SJSA1 (cell line): ENCODE measurements at regions not wholly inside any gene's neighbourhood (a gene's known extent, or its start where the extent isn't known, plus 50 kb on each side); places are given as distances from the start of the nearest gene placed in this dataset.

Experiments used
- DNase-seq, 2 experiments: peaks; one replicate each; pipeline ENCODE4 v3.0.0-alpha.2; 2015 to 2020; ENCODE audit warnings: low spot score in 2 of 2, low read depth in 1 of 2
- H3K27ac ChIP-seq: fragments of 250-450 bp; sonication (Bioruptor Pico); 2 replicates; pipeline ENCODE4 v1.5.1; 2020; ENCODE audit warnings: mild to moderate bottlenecking, moderate library complexity
- H3K27me3 ChIP-seq: fragments of 250-450 bp; sonication (Bioruptor Pico); replicated peaks from 2 replicates; pipeline ENCODE4 v1.5.1; 2020; ENCODE audit warnings: mild to moderate bottlenecking, moderate library complexity
- H3K36me3 ChIP-seq: fragments of 250-450 bp; sonication (Bioruptor Pico); 2 replicates; pipeline ENCODE4 v1.5.1; 2020; ENCODE audit warnings: mild to moderate bottlenecking
- H3K4me1 ChIP-seq: fragments of 250-450 bp; sonication (Bioruptor Pico); replicated peaks from 2 replicates; pipeline ENCODE4 v1.6.1; 2021; ENCODE audit warnings: mild to moderate bottlenecking
- H3K4me3 ChIP-seq: fragments of 250-450 bp; sonication (Bioruptor Pico); 2 replicates; pipeline ENCODE4 v1.5.1; 2020; ENCODE audit warnings: mild to moderate bottlenecking
- H3K9me3 ChIP-seq: fragments of 250-450 bp; sonication (Bioruptor Pico); replicated peaks from 2 replicates; pipeline ENCODE4 v1.5.1; 2020; ENCODE audit warnings: mild to moderate bottlenecking

- Histone ChIP-seq H3K36me3 (no peaks in the 10 kb centered on the region), H3K4me1 (no peaks in the 10 kb centered on the region), H3K9me3 (0 out of 2 replicates have a peak, but pooled peaks cover 2% of the 10 kb centered on the region), H3K27ac (no peak overlapping the region), H3K27me3 (no peaks in the 10 kb centered on the region), H3K4me3 (no peak overlapping the region)
- no peak for DNase-seq
These were observed 202.6 kb upstream of the LEF1 start for GRCh38 chr4:108371282-108371681.

- no peak overlapping the region for H3K27ac ChIP-seq
These were observed 201.8 kb upstream of the LEF1 start for GRCh38 chr4:108370291-108371141.

GRCh38 chr4:108369035-108369655, 200.4 kb upstream of the LEF1 start:
- H3K27me3 ChIP-seq, result no peaks in the 10 kb centered on the region
- no peaks in the 10 kb centered on the region for H3K4me1 ChIP-seq

More at GRCh38 chr4:108370291-108371141, 201.8 kb upstream of the LEF1 start:
- Histone ChIP-seq H3K4me1 (no peaks in the 10 kb centered on the region), H3K9me3 (0 out of 2 replicates have a peak, but pooled peaks cover 2% of the 10 kb centered on the region), H3K4me3 (no peak overlapping the region), H3K27me3 (no peaks in the 10 kb centered on the region), H3K36me3 (no peaks in the 10 kb centered on the region)
- no peak for DNase-seq

GRCh38 chr4:108367751-108368150, 199.0 kb upstream of the LEF1 start:
- H3K4me1 ChIP-seq, result peaks cover 2% of the 10 kb centered on the region
- DNase-seq, result no peak
- no peaks in the 10 kb centered on the region for H3K27me3 ChIP-seq
- H3K4me3 ChIP-seq, result no peak overlapping the region
- H3K9me3 ChIP-seq, result 0 out of 2 replicates have a peak, but pooled peaks cover 2% of the 10 kb centered on the region
- no peaks in the 10 kb centered on the region for H3K36me3 ChIP-seq
- H3K27ac ChIP-seq, result no peak overlapping the region

More at GRCh38 chr4:108369035-108369655, 200.4 kb upstream of the LEF1 start:
- Histone ChIP-seq H3K4me3 (no peak overlapping the region), H3K9me3 (0 out of 2 replicates have a peak, but pooled peaks cover 2% of the 10 kb centered on the region), H3K36me3 (no peaks in the 10 kb centered on the region), H3K27ac (no peak overlapping the region)
- no peak for DNase-seq

GRCh38 chr4:108366716-108367115, 198.0 kb upstream of the LEF1 start:
- H3K9me3 ChIP-seq, result 0 out of 2 replicates have a peak, but pooled peaks cover 2% of the 10 kb centered on the region
- no peaks in the 10 kb centered on the region for H3K27me3 ChIP-seq
- H3K36me3 ChIP-seq, result no peaks in the 10 kb centered on the region
- H3K4me1 ChIP-seq, result peaks cover 12% of the 10 kb centered on the region
- no peak overlapping the region for H3K4me3 ChIP-seq
- DNase-seq, result no peak
- no peak overlapping the region for H3K27ac ChIP-seq

- DNase-seq, result no peak
- Histone ChIP-seq H3K27me3 (no peaks in the 10 kb centered on the region), H3K4me1 (peaks cover 20% of the 10 kb centered on the region)
These were observed 196.8 kb upstream of the LEF1 start for GRCh38 chr4:108365551-108365950.

GRCh38 chr4:108361886-108362285, 193.2 kb upstream of the LEF1 start:
- no peak for DNase-seq
- no peaks in the 10 kb centered on the region for H3K9me3 ChIP-seq
- peak overlapping the region; percentile 89 for H3K27ac ChIP-seq

More at GRCh38 chr4:108365551-108365950, 196.8 kb upstream of the LEF1 start:
- Histone ChIP-seq H3K36me3 (no peaks in the 10 kb centered on the region), H3K9me3 (0 out of 2 replicates have a peak, but pooled peaks cover 2% of the 10 kb centered on the region), H3K27ac (no peak overlapping the region), H3K4me3 (no peak overlapping the region)

GRCh38 chr4:108361446-108361820, 192.7 kb upstream of the LEF1 start:
- Histone ChIP-seq H3K27me3 (no peaks in the 10 kb centered on the region), H3K36me3 (no peaks in the 10 kb centered on the region), H3K4me3 (no peak overlapping the region), H3K27ac (peak overlapping the region; percentile 89), H3K9me3 (no peaks in the 10 kb centered on the region), H3K4me1 (peaks cover 36% of the 10 kb centered on the region)
- no peak for DNase-seq

More at GRCh38 chr4:108361886-108362285, 193.2 kb upstream of the LEF1 start:
- no peaks in the 10 kb centered on the region for H3K27me3 ChIP-seq
- H3K36me3 ChIP-seq, result no peaks in the 10 kb centered on the region
- no peak overlapping the region for H3K4me3 ChIP-seq
- peaks cover 36% of the 10 kb centered on the region for H3K4me1 ChIP-seq

- no peaks in the 10 kb centered on the region for H3K27me3 ChIP-seq
These were observed 192.2 kb upstream of the LEF1 start for GRCh38 chr4:108360754-108361445.

GRCh38 chr4:108359986-108360681, 191.4 kb upstream of the LEF1 start:
- Histone ChIP-seq H3K27ac (peak overlapping the region; percentile 89), H3K36me3 (no peaks in the 10 kb centered on the region), H3K9me3 (no peaks in the 10 kb centered on the region), H3K4me1 (peaks cover 45% of the 10 kb centered on the region), H3K4me3 (peak overlapping the region; percentile 0; the same call in 1 of the 2 replicates), H3K27me3 (no peaks in the 10 kb centered on the region)
- no peak for DNase-seq

More at GRCh38 chr4:108360754-108361445, 192.2 kb upstream of the LEF1 start:
- H3K9me3 ChIP-seq, result no peaks in the 10 kb centered on the region
- no peaks in the 10 kb centered on the region for H3K36me3 ChIP-seq
- H3K4me3 ChIP-seq, result peak overlapping the region; percentile 0; the same call in 1 of the 2 replicates
- peak overlapping the region; percentile 89 for H3K27ac ChIP-seq
- DNase-seq, result peak; percentile 94 to 98
- peaks cover 37% of the 10 kb centered on the region for H3K4me1 ChIP-seq

- no peaks in the 10 kb centered on the region for H3K27me3 ChIP-seq
- no peaks in the 10 kb centered on the region for H3K9me3 ChIP-seq
- no peak overlapping the region for H3K4me3 ChIP-seq
- DNase-seq, result no peak
- H3K36me3 ChIP-seq, result no peaks in the 10 kb centered on the region
- peaks cover 53% of the 10 kb centered on the region for H3K4me1 ChIP-seq
- peak overlapping the region; percentile 89 for H3K27ac ChIP-seq
These were observed 190.6 kb upstream of the LEF1 start for GRCh38 chr4:108359130-108359985.

GRCh38 chr4:108355902-108356535, 187.3 kb upstream of the LEF1 start:
- Histone ChIP-seq H3K36me3 (no peaks in the 10 kb centered on the region), H3K27ac (no peak overlapping the region)

More at GRCh38 chr4:108355902-108356535, 187.3 kb upstream of the LEF1 start:
- Histone ChIP-seq H3K4me3 (no peak overlapping the region), H3K9me3 (no peaks in the 10 kb centered on the region), H3K27me3 (no peaks in the 10 kb centered on the region), H3K4me1 (peaks cover 70% of the 10 kb centered on the region)
- no peak for DNase-seq
